PC-3 (cell line): ENCODE measurements at regions not wholly inside any gene's neighbourhood (a gene's known extent, or its start where the extent isn't known, plus 50 kb on each side); places are given as distances from the start of the nearest gene placed in this dataset.

Experiments
- ATAC-seq: fragments of 200-7000 bp; cut with Tn5 transposase; 2 replicates; pipeline ENCODE4 v1.9.1; 2020; ENCODE audit warnings: mild to moderate bottlenecking, moderate library complexity
- BruUV-seq: library from RNA; stranded (reverse); fragments of 400-500 nt; replicated peaks from 2 replicates; lab custom pipeline; 2021; lab: Mats Ljungman, UMichigan
- CTCF ChIA-PET: fragments of 300-600 bp; sonication (Branson Sonifier 250); formaldehyde crosslinking; loops from one replicate; lab custom pipeline; 2022; ENCODE audit warnings: antibody characterized with exemption; lab: Charles Lee
- POLR2A ChIA-PET: fragments of 300-600 bp; sonication (Branson Sonifier 250); formaldehyde crosslinking; loops from one replicate; lab custom pipeline; 2022; ENCODE audit warnings: antibody characterized with exemption; ENCODE audit not compliant: unreplicated experiment; lab: Charles Lee
- DNase-seq: peaks from one replicate; pipeline ENCODE4 v3.0.0-alpha.2; 2015
- H2AFZ ChIP-seq: fragments of 300-600 bp; sonication (generic); 2 replicates; pipeline ENCODE4 v1.6.0; 2016; ENCODE audit warnings: antibody characterized with exemption, low read length
- H3F3A ChIP-seq: fragments of 300-600 bp; sonication (generic); one replicate; pipeline ENCODE4 v1.6.0; 2017; ENCODE audit warnings: antibody characterized with exemption, low read length, control low read depth, mild to moderate bottlenecking; ENCODE audit not compliant: unreplicated experiment
- H3K27ac ChIP-seq: fragments of 300-600 bp; sonication (generic); 2 replicates; pipeline ENCODE4 v1.5.1; 2016; ENCODE audit warnings: mild to moderate bottlenecking, low read length
- H3K27me3 ChIP-seq: fragments of 300-600 bp; sonication (generic); 2 replicates; pipeline ENCODE4 v1.6.1; 2016; ENCODE audit warnings: low read length, mixed read lengths
- H3K36me3 ChIP-seq: fragments of 300-600 bp; sonication (generic); 2 replicates; pipeline ENCODE4 v1.6.1; 2016; ENCODE audit warnings: low read depth, mixed run types, low read length, mixed read lengths
- H3K4me1 ChIP-seq: fragments of 300-600 bp; sonication (generic); 2 replicates; pipeline ENCODE4 v1.5.1; 2016; ENCODE audit warnings: low read length; ENCODE audit not compliant: insufficient read depth
- H3K4me2 ChIP-seq: fragments of 300-600 bp; sonication (generic); 2 replicates; pipeline ENCODE4 v1.6.0; 2016; ENCODE audit warnings: low read length
- H3K4me3 ChIP-seq: fragments of 300-600 bp; sonication (generic); 2 replicates; pipeline ENCODE4 v1.5.1; 2016; ENCODE audit warnings: mild to moderate bottlenecking, low read length, mixed read lengths
- H3K79me2 ChIP-seq: fragments of 300-600 bp; sonication (generic); 2 replicates; pipeline ENCODE4 v1.6.1; 2017; ENCODE audit warnings: low read length, mixed read lengths
- H3K9ac ChIP-seq: fragments of 300-600 bp; sonication (generic); 2 replicates; pipeline ENCODE4 v1.6.0; 2016; ENCODE audit warnings: mild to moderate bottlenecking, low read length
- H3K9me2 ChIP-seq: fragments of 300-600 bp; sonication (generic); replicated peaks from 2 replicates; pipeline ENCODE4 v1.6.1; 2016; ENCODE audit warnings: mixed run types, low read length, mixed read lengths
- H3K9me3 ChIP-seq: fragments of 300-600 bp; sonication (generic); 2 replicates; pipeline ENCODE4 v1.6.1; 2016; ENCODE audit warnings: low read length, mixed read lengths
- H4K20me1 ChIP-seq: fragments of 300-600 bp; sonication (generic); 2 replicates; pipeline ENCODE4 v1.6.1; 2016; ENCODE audit warnings: low read length, mixed read lengths
- CTCF ChIP-seq: fragments of 300-600 bp; sonication (generic); conservative IDR thresholded peaks from 2 replicates; pipeline ENCODE4 v1.5.1; 2017; ENCODE audit warnings: antibody characterized with exemption, low read depth, mild to moderate bottlenecking, low read length
- EZH2 ChIP-seq: fragments of 300-600 bp; sonication (generic); IDR thresholded peaks from one replicate; pipeline ENCODE4 v1.6.1; 2017; ENCODE audit warnings: antibody characterized with exemption, mild to moderate bottlenecking, low read length; ENCODE audit not compliant: unreplicated experiment
- EZH2phosphoT487 ChIP-seq: fragments of 300-600 bp; sonication (generic); IDR thresholded peaks from 2 replicates; pipeline ENCODE4 v1.6.1; 2018; ENCODE audit warnings: mild to moderate bottlenecking, antibody characterized with exemption, low read length, borderline replicate concordance
- intact Hi-C: fragments of 100-400 bp; cut with micrococcal nuclease; formaldehyde crosslinking; loops from 2 replicates; pipeline ENCODE4 v1.9.0; 2023

GRCh38 chr3:35081899-35082298 lies 557.4 kb upstream of the ARPP21 start:
- no peaks in the 10 kb centered on the region for H3K79me2 ChIP-seq
- no peaks in the 10 kb centered on the region for H3F3A ChIP-seq
- no TSS peak for BruUV-seq
- no peak overlapping the region for H3K27ac ChIP-seq
- DNase-seq (no peak), ATAC-seq (no peak)
- no peaks in the 10 kb centered on the region for H3K27me3 ChIP-seq
- TF ChIP-seq CTCF (no peak), EZH2phosphoT487 (no peak), EZH2 (no peak)
- no peak overlapping the region for H2AFZ ChIP-seq
- no peaks in the 10 kb centered on the region for H3K9me2 ChIP-seq
- H4K20me1 ChIP-seq: no peaks in the 10 kb centered on the region
- no peak overlapping the region for H3K4me3 ChIP-seq
- ChIA-PET CTCF (no interaction called here), POLR2A (no interaction called here)
- peaks cover 28% of the 10 kb centered on the region for H3K9me3 ChIP-seq
- H3K4me2 ChIP-seq: no peak overlapping the region
- H3K9ac ChIP-seq: no peak overlapping the region
- H3K36me3 ChIP-seq: no peaks in the 10 kb centered on the region
- H3K4me1 ChIP-seq: no peaks in the 10 kb centered on the region
- intact Hi-C loops: no loop called here

- Histone ChIP-seq H3K36me3 (no peaks in the 10 kb centered on the region), H2AFZ (no peak overlapping the region), H3K4me2 (no peak overlapping the region), H3K9me3 (peaks cover 18% of the 10 kb centered on the region), H3K9ac (no peak overlapping the region), H3F3A (no peaks in the 10 kb centered on the region), H4K20me1 (no peaks in the 10 kb centered on the region), H3K79me2 (no peaks in the 10 kb centered on the region), H3K27me3 (no peaks in the 10 kb centered on the region), H3K4me3 (no peak overlapping the region), H3K4me1 (no peaks in the 10 kb centered on the region), H3K9me2 (no peaks in the 10 kb centered on the region), H3K27ac (no peak overlapping the region)
- BruUV-seq: no TSS peak
- ChIA-PET CTCF (no interaction called here), POLR2A (no interaction called here)
- ATAC-seq (no peak), DNase-seq (no peak)
- intact Hi-C loops: no loop called here
- TF ChIP-seq CTCF (no peak), EZH2 (no peak), EZH2phosphoT487 (no peak)
These were observed 550.4 kb upstream of the ARPP21 start for GRCh38 chr3:35088943-35089342.

GRCh38 chr3:35114686-35115085 lies 524.6 kb upstream of the ARPP21 start:
- ATAC-seq (no peak), DNase-seq (no peak)
- ChIA-PET POLR2A (no interaction called here), CTCF (no interaction called here)
- Histone ChIP-seq H3K4me1 (no peaks in the 10 kb centered on the region), H3K4me2 (no peak overlapping the region), H3K4me3 (no peak overlapping the region), H3K9ac (no peak overlapping the region), H3K27ac (no peak overlapping the region), H3K9me2 (no peaks in the 10 kb centered on the region), H3K9me3 (peaks cover 51% of the 10 kb centered on the region), H4K20me1 (no peaks in the 10 kb centered on the region), H3K79me2 (no peaks in the 10 kb centered on the region), H3K36me3 (no peaks in the 10 kb centered on the region), H2AFZ (no peak overlapping the region), H3K27me3 (no peaks in the 10 kb centered on the region), H3F3A (no peaks in the 10 kb centered on the region)
- intact Hi-C loops: no loop called here
- TF ChIP-seq EZH2phosphoT487: no peak
- no peak for TF ChIP-seq EZH2
- BruUV-seq: no TSS peak
